Heart right ventricle (tissue), 16 donors: ENCODE measurements at regions not wholly inside any gene's neighbourhood (a gene's known extent, or its start where the extent isn't known, plus 50 kb on each side); places are given as distances from the start of the nearest gene placed in this dataset.

Experiments used
- ATAC-seq, 8 donors: fragments of 200-7000 bp; cut with Tn5 transposase; one replicate each; pipeline ENCODE4 v1.9.1; 2020; ENCODE audit warnings: mild to moderate bottlenecking in 8 of 8, moderate library complexity in 8 of 8, moderate number of reproducible peaks in 1 of 8
- DNase-seq, 2 donors: peaks; one replicate each; pipeline ENCODE4 v3.0.0-alpha.2; 2020
- H3K27ac ChIP-seq, 10 donors: fragments of 200-600 bp; sonication (generic) in 2 of 10; one replicate each; pipeline versions ENCODE4 v1.5.0 to v1.8.0; 2020 to 2022; ENCODE audit warnings: mild to moderate bottlenecking in 3 of 10
- H3K27me3 ChIP-seq, 7 donors: fragments of 200-600 bp; one replicate each; pipeline ENCODE4 v1.8.0; 2021 to 2022; ENCODE audit warnings: mild to moderate bottlenecking in 2 of 7
- H3K36me3 ChIP-seq, 9 donors: fragments of 200-600 bp; sonication (generic) in 1 of 9; one replicate each; pipeline versions ENCODE4 v1.5.0 to v1.8.0; 2020 to 2022; ENCODE audit warnings: mild to moderate bottlenecking in 2 of 9
- H3K4me1 ChIP-seq, 9 donors: fragments of 200-600 bp; sonication (generic) in 1 of 9; one replicate each; pipeline versions ENCODE4 v1.5.0 to v1.8.0; 2020 to 2022; ENCODE audit warnings: mild to moderate bottlenecking in 4 of 9
- H3K4me3 ChIP-seq, 10 donors: fragments of 200-600 bp; sonication (generic) in 2 of 10; one replicate each; pipeline versions ENCODE4 v1.5.0 to v1.8.0; 2020 to 2022; ENCODE audit warnings: mild to moderate bottlenecking in 7 of 10, moderate library complexity in 2 of 10
- H3K9me3 ChIP-seq, 11 donors: fragments of 200-600 bp in 10 of 11; sonication (generic) in 2 of 11; one replicate each; pipeline versions ENCODE4 v1.5.0 to v1.8.0; 2013 to 2022; ENCODE audit warnings: mild to moderate bottlenecking in 2 of 11, control low read depth in 1 of 11, moderate library complexity in 1 of 11
- CTCF ChIP-seq, 9 donors: fragments of 200-600 bp; sonication (generic) in 2 of 9; IDR thresholded peaks; one replicate each; pipeline versions ENCODE4 v1.5.0 to v1.8.0; 2021 to 2022; ENCODE audit warnings: antibody characterized with exemption in 9 of 9, mild to moderate bottlenecking in 5 of 9, moderate library complexity in 1 of 9
- WGBS, 2 donors: extraction: QIAGEN DNeasy Blood & Tissue Kit; methylation state at CpG; one replicate each; pipeline ENCODE4 v1.1.7; 2013; ENCODE audit warnings: inconsistent platforms in 1 of 2; 5-methylcytosine and 5-hydroxymethylcytosine counted together
- intact Hi-C, 10 donors: fragments of 100-400 bp; cut with DNase I; formaldehyde crosslinking; loops; one replicate each; pipeline versions ENCODE4 v1.11.1 to v1.14.2; 2022
- donor health status: Arrhythmogenic right ventricular cardiomyopathy.
- donor health status: ischemic (EF 13 %, LVEDD 7.1; RV severe dilation, severe dysfunction).
- donor health status: healthy with polysubstance abuse.
- donor health status: DM: no; HTN: yes; CAD: no.
- donor health status: DM: no; HTN: no; CAD: no.
- donor health status: ischemic (EF 25% LVEDD 6.9; RV normal size, moderate dysfunction).
- donor health status: ischemic (EF 25% LVEDD 5.7; RV mildly dilated, moderate dysfunction).
- donor health status: healthy.
- donor health status: DM: yes; HTN: yes; CAD: no.
- donor health status: Ischemic cardiomyopathy.
- donor health status: ischemic (EF 35%, LVEDD 5.7; RV mildly dilated, moderate dysfunction).
- donor health status: nonischemic (EF 11% LVEDD 7.7; RV severe dilation, severe dysfunction).
- donor health status: DM: yes; HTN: yes; CAD: no.
- donor health status: PGD.
- donor health status: ischemic (EF 29% LVEDD 5.4; RV normal size, mild dysfunction).
- donor health status: nonischemic (EF 23%, LVEDD 6.1; RV moderate dilation, normal function).

- no peak for ATAC-seq
- intact Hi-C loops, result no loop called here
- TF ChIP-seq CTCF (IDR thresholded peaks at IDR 0.05), result no peak
- no peaks in the 10 kb centered on the region for H3K36me3 ChIP-seq
- peaks cover 0 to 9% (median 0%) of the 10 kb centered on the region in 9 donors for H3K4me1 ChIP-seq
- peaks cover 0 to 3% (median 0%) of the 10 kb centered on the region in 11 donors for H3K9me3 ChIP-seq
- no peak overlapping the region for H3K4me3 ChIP-seq
- peaks cover 0 to 11% (median 0%) of the 10 kb centered on the region in 7 donors for H3K27me3 ChIP-seq
- H3K27ac ChIP-seq, result no peak overlapping the region
- DNase-seq, result no peak
- WGBS, 2 donors, result 41 to 55% methylated on average over 3 of the region's 3 CpGs
These were observed 102.7 kb upstream of the SLC22A23 start for GRCh38 chr6:3559561-3559960.

GRCh38 chr6:3557336-3557735, 100.5 kb upstream of the SLC22A23 start:
- TF ChIP-seq CTCF (IDR thresholded peaks at IDR 0.05), result no peak
- no peak for ATAC-seq
- H3K27ac ChIP-seq, result no peak overlapping the region

GRCh38 chr6:3553254-3553653, 96.4 kb upstream of the SLC22A23 start:
- H3K27ac ChIP-seq, result no peak overlapping the region
- H3K4me1 ChIP-seq, result no peaks in the 10 kb centered on the region
- intact Hi-C loops, result no loop called here
- DNase-seq, result no peak
- ATAC-seq, result no peak
- no peak for TF ChIP-seq CTCF (IDR thresholded peaks at IDR 0.05)
- peaks cover 0 to 46% (median 18%) of the 10 kb centered on the region in 11 donors for H3K9me3 ChIP-seq
- H3K36me3 ChIP-seq, result no peaks in the 10 kb centered on the region
- H3K27me3 ChIP-seq, result peaks cover 0 to 17% (median 0%) of the 10 kb centered on the region in 7 donors
- no peak overlapping the region for H3K4me3 ChIP-seq

More at GRCh38 chr6:3557336-3557735, 100.5 kb upstream of the SLC22A23 start:
- H3K4me3 ChIP-seq, result no peak overlapping the region
- WGBS, 2 donors, result 75 to 79% methylated on average over 3 of the region's 3 CpGs
- H3K36me3 ChIP-seq, result no peaks in the 10 kb centered on the region
- intact Hi-C loops, result no loop called here
- H3K9me3 ChIP-seq, result peaks cover 0 to 25% (median 9%) of the 10 kb centered on the region in 11 donors
- H3K27me3 ChIP-seq, result peaks cover 0 to 17% (median 0%) of the 10 kb centered on the region in 7 donors
- peaks cover 0 to 9% (median 0%) of the 10 kb centered on the region in 9 donors for H3K4me1 ChIP-seq
- no peak for DNase-seq

- 83 to 85% methylated on average over 5 of the region's 5 CpGs for WGBS, 2 donors
- Histone ChIP-seq H3K27ac (no peak overlapping the region), H3K27me3 (peaks cover 0 to 17% (median 0%) of the 10 kb centered on the region in 7 donors), H3K9me3 (peaks cover 0 to 46% (median 18%) of the 10 kb centered on the region in 11 donors), H3K4me1 (no peaks in the 10 kb centered on the region), H3K4me3 (no peak overlapping the region), H3K36me3 (no peaks in the 10 kb centered on the region)
- no peak for DNase-seq
- intact Hi-C loops, result no loop called here
- TF ChIP-seq CTCF (IDR thresholded peaks at IDR 0.05), result no peak
- ATAC-seq, result no peak
These were observed 95.1 kb upstream of the SLC22A23 start for GRCh38 chr6:3551716-3552511.
